COLO668 (cell line): ENCODE measurements at regions not wholly inside any gene's neighbourhood (a gene's known extent, or its start where the extent isn't known, plus 50 kb on each side); places are given as distances from the start of the nearest gene placed in this dataset.
"Not testable (repeated sequence)": the region's sequence is repeated elsewhere in the genome, so short reads cannot be mapped to it uniquely, and the experiment has no call there.

ENCODE experiments used
- DNase-seq: peaks from one replicate; lab custom pipeline; 2025; ENCODE audit not compliant: unreplicated experiment; lab: John Stamatoyannopoulos, UW

DNA sequence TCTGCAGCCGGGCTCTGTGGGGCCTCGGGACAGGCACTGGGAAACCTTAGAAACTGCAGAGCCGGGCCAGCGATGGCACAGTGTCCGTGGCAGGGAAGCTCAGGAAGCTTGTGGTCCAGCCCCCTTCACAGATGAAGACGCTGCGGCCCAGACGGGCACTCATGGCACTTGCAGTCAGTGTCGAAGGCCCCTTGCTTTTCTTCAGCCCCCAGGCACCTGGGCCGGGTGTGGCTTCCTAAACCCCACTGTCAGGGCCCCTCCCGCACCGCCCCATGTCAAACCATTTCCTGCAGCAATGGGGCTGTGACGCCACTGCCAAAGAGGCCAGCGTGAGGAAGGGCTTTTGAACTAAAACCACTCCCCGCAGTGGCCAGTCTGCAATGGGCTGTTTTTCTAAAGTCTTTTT lies 164.0 kb downstream of the LAT start:
- no peak for DNase-seq

DNA sequence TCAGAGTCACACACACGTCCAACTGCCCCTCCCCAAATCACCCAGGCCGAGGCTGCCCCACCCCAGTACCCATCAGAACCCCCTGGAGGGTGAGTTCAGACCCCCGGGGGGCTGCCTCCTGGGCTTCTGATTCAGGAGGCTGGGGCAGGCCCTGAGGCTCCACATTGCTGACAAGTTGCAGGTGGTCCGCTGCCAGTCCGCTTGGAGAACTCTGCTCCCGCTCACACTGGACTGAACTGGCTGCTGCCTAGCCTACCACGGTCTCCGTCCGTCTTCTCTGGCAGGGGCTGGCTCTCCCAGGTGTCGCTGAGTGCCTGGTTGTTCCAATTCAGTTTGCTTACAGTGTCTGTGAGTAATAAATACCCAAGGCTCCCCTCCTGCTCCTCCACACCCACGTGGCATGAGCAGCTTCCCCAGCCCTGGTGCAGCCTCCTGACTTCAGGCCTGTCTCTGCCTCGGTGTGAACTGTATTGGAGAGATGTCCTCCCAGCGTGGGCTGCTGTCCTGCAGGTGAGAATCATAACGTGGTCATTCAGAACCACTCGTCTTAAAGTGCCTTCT lies 163.4 kb downstream of the LAT start:
- no peak for DNase-seq

DNA sequence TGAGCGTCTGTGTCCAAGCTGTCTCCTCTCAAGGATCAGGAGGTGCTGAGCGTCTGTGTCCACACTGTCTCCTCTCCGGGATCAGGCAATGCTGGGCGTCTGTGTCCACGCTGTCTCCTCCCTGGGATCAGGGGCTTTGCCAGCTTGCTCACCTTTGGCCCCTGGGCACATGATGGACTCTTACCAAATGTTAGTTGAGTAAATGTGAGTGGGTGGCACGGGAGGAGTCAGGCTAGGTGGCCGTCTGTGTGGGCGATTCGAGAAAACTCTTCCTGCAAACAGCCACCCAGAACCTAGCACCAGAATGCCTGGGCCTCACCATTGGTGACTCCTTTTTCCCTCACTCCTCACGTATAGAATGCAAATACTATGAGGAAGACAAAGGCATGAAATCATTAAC lies 162.9 kb downstream of the LAT start:
- not testable (repeated sequence) for DNase-seq

DNA sequence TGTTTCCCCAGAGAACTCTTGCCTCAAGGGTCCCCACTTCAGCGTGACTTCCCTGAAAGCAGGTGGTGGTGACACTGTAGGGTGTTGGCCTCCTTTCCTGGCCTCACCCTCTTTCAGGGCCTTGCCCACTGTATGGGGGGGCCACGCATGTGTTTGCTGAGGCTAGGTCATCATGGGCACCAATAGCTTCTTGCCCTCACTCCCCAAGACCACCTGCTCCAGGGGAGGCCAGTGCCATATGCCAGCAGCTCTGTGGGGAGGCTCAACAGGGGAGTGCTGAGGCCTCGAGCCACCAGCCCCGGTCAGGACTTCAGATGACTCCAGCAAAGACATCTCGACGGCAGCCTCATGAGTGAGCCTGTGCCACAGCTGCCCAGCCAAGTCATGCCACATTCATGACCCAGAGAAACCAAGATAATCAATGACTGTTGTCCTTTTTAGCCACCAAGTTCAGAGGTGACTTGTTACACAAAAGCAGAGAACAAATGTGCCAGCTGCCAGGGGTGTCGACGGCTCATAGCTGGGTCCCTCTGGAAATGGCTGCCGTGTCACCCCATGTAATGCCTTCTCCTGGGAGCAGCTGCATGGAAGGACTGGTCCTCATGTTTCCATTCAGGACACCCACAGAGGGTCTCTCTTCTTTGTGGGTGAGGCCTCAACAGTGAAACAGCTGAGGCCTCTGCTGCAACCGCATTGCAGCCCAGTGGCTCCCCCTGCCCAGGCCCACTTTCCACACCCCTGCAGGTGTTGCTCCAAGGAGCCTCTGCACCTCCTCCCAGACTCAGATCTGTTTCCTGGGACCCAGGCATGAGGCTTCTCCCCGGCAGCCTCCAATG lies 162.2 kb downstream of the LAT start:
- not testable (repeated sequence) for DNase-seq

DNA sequence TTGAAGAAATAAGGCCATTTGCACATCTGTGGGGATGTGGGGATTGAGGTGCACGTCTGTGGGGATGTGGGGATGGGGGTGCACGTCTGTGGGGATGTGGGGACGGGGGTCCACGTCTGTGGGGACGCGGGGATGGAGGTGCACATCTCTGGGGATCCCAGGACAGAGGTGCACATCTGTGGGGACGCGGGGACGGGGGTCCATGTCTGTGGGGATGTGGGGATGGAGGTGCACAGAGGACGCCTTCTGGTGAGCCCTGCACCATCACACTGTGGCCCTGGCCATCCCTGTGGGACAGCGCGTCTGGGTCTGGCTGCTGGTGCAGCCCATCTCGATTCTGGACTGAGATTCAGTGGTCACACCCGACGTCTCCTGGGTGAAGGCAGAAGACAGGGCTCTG lies 161.4 kb downstream of the LAT start:
- no peak for DNase-seq

- DNase-seq, result not testable (repeated sequence)
Observed at GRCh38 chr16:29145486-29146225, 160.8 kb downstream of the LAT start.

DNA sequence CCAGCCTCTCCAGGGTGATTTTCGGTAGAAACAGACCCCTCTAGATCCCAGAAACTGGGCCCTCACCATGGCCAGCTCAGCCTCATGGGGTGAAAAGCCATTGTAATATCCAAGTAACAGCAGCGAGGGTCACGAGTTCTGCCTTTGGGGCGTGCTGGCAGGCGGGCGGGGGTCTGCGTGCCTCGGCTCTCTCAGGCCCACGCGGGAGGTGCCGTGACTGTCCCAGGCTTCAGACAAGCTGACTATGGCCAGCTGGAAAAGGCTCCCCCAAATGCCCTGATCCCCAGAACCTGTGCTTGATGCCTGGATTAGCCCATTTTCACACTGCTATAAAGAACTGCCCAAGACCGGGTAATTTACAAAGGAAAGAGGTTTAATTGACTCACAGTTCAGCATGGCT lies 160.2 kb downstream of the LAT start:
- DNase-seq, result not testable (repeated sequence)

DNA sequence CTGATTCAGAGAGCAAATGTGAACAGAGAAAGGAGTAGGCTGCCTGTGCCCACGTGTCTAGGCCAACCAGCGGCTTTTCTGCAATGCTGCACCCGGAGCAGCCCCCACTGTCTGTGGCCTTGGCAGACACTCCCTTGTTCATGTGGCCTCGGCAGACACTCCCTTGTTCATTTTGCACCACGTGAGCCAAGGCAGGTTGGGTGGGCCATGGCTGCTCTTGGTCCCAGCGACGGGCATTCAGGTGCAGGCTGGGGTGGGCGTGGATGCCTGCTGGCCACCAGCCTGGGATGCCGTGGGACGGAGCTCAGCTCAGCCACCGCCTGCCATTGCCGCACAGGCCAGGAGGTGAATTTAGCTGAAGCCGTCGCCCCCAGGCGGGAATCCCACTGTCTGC lies 159.8 kb downstream of the LAT start:
- not testable (repeated sequence) for DNase-seq

DNA sequence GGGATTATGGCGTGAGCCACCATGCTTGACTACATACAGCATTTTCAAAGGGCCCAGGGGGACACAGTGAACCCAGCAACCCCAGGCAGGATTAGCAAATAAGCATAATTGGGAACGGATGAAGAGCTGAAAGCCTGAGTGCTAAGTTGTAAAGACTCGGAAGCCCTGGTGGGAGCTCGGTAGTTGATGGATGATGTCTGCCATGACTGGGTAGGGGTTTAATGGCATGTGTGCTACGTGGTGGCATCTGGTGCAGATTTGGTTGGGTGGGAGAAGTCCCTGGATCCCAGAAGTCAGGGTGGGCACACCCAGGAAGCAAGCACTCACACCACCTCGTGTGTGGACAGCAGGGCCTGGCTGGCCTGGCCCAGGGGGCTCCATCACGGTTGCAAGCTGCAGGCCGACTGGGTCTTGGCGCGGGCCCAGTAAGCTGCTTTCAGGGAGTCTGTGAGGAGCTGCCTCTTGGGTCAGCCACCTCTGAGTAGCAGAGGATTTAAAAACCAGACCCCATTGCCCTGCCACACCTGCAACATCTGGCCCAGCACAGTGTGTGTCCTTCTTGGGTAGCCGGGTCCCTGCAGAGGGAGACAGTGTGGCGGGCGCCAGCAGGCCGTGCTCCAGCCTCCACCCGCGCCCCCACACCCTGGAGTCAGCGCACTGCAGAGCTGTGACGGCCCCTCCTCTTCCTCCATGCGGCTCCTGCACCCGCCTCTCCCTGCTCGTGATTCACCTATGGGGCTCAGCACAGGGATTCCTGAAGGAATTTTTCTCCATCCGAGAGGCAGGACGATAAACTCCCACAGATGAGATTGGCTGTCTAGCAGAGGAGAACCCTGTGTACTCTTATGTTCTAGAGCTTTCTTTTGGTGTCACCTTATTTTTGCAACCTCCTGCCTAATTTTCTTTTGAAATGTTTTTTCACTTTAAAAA lies 159.2 kb downstream of the LAT start:
- not testable (repeated sequence) for DNase-seq

DNA sequence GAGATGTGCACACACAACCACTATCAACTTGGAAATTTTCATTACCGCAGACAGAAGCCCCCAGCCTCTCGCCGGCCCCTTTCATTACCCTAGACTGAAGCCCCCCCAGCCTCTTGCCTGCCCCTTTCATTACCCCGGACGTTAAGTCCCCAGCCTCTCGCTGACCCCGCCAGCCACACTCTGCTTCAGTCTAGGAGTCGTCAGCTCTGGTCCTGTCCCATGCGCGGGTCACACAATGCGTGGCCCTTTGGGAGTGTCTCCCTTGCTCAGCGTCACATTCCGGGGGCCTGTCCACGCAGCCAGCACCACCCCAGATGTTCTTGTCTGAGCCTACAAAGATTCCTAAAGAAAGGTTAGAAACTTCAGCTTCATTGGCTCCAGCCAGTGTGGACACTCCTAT lies 157.7 kb downstream of the LAT start:
- DNase-seq, result not testable (repeated sequence)

GRCh38 chr16:29141586-29142324 lies 156.9 kb downstream of the LAT start:
- no peak for DNase-seq

DNA sequence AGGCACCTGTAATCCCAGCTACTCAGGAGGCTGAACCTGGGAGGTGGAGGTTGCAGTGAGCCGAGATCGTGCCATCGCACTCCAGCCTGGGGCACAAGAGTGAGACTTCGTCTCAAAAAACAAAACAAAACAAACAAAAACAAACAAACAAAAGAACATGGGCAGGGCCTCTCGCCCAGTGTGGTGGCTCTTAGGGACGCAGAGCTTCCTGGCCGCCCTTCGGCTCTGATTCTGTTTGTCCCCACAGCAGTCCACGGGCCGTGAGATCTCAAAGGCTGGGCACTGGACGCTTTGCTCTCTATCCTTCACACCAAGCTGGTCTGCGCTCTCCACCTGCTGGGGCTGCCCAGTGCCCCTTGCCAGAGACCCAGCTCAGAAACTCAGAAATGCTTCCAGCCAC lies 156.3 kb downstream of the LAT start:
- not testable (repeated sequence) for DNase-seq

- DNase-seq, result not testable (repeated sequence)
Observed at GRCh38 chr16:29139901-29140855, 155.3 kb downstream of the LAT start.

DNA sequence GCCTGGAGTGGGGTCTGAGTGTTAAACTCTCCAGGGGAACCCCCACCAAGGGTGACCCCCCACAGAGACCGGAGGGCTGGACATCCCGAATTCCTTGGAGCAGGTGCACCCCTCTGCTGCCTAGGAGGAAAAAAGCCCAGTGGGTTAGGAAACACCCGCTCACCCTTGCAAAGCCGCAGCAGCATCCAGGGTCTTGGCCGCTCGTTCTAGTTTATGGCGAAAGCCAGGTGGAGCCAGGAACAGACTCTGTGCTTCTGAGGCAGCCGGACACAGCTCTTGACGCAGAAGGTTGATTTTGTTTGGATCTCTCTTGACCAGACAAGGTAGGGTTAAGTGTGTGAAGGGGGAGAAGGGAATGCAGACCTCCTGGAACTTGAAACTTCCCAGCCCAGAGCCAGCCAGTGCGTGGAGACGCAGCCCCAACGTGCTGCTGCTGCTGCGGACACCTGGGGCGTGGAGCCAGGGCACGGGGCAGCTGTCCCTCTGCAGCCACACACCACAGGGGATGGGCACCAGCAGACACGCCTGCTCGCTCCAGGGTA lies 154.5 kb downstream of the LAT start:
- DNase-seq, result no peak

GRCh38 chr16:29138698-29139097 lies 153.8 kb downstream of the LAT start:
- not testable (repeated sequence) for DNase-seq

GRCh38 chr16:29137894-29138662 lies 153.2 kb downstream of the LAT start:
- not testable (repeated sequence) for DNase-seq

GRCh38 chr16:29137461-29137860 lies 152.6 kb downstream of the LAT start:
- not testable (repeated sequence) for DNase-seq

GRCh38 chr16:29136916-29137315 lies 152.1 kb downstream of the LAT start:
- not testable (repeated sequence) for DNase-seq
